HepG2 (cell line): ENCODE measurements at regions not wholly inside any gene's neighbourhood (a gene's known extent, or its start where the extent isn't known, plus 50 kb on each side); places are given as distances from the start of the nearest gene placed in this dataset.
"Not testable (repeated sequence)": the region's sequence is repeated elsewhere in the genome, so short reads cannot be mapped to it uniquely, and the experiment has no call there.

Source experiments
- ATAC-seq: fragments of 200-7000 bp; cut with Tn5 transposase; 3 replicates; pipeline ENCODE4 v1.9.1; 2020; ENCODE audit warnings: mild to moderate bottlenecking, moderate library complexity
- BruUV-seq: library from RNA; stranded (reverse); fragments of 400-500 nt; replicated peaks from 2 replicates; lab custom pipeline; 2021; lab: Mats Ljungman, UMichigan
- CTCF ChIA-PET: fragments of 300-600 bp; formaldehyde crosslinking; extraction: SDS; loops from one replicate; lab custom pipeline; 2021; ENCODE audit warnings: low total read pairs, inconsistent platforms, low intra/inter-chr PET ratio; lab: Yijun Ruan, JAX
- POLR2A ChIA-PET: fragments of 350-600 bp; sonication (Branson Sonifier 250); formaldehyde crosslinking; loops from one replicate; lab custom pipeline; 2020; ENCODE audit warnings: antibody characterized with exemption, inconsistent platforms; lab: Yijun Ruan, JAX
- DNase-seq: peaks from one replicate; pipeline ENCODE4 v3.0.0-alpha.2; 2015; ENCODE audit warnings: low spot score
- FAIRE-seq: peaks from 3 replicates; lab custom pipeline; 2011; peaks lifted over from hg19 to GRCh38; lab: Jason Lieb, UNC
- H2AFZ ChIP-seq: one replicate; pipeline ENCODE4 v1.6.1; 2011; ENCODE audit warnings: low read length, inconsistent platforms
- H3K27ac ChIP-seq: fragments of 300-600 bp; 3 replicates; pipeline ENCODE4 v1.8.0; 2011; ENCODE audit warnings: mixed run types, mild to moderate bottlenecking, mixed read lengths, low read length, inconsistent platforms; ENCODE audit not compliant: insufficient read depth; ENCODE audit errors: extremely low read length
- H3K27me3 ChIP-seq, 2 experiments: fragments of 200-600 bp in 1 of 2; 2 replicates in 1 of 2; 3 replicates in 1 of 2; pipeline versions ENCODE4 v1.6.0 to v1.8.0; 2011; ENCODE audit warnings: low read length in 2 of 2, mild to moderate bottlenecking in 2 of 2, moderate library complexity in 2 of 2, inconsistent platforms in 1 of 2; ENCODE audit not compliant: insufficient read depth in 2 of 2, control insufficient read depth in 1 of 2
- H3K36me3 ChIP-seq, 2 experiments: fragments of 200-600 bp in 1 of 2; replicated peaks in 1 of 2; 2 replicates in 1 of 2; 3 replicates in 1 of 2; pipeline versions ENCODE4 v1.5.1 to v1.8.0; 2011; ENCODE audit warnings: low read length in 2 of 2, inconsistent platforms in 1 of 2; ENCODE audit not compliant: insufficient read depth in 2 of 2, control insufficient read depth in 1 of 2
- H3K4me1 ChIP-seq: 2 replicates; pipeline ENCODE4 v1.5.1; 2012; ENCODE audit warnings: low read length, inconsistent platforms; ENCODE audit not compliant: insufficient read depth
- H3K4me2 ChIP-seq: 2 replicates; pipeline ENCODE4 v1.6.0; 2011; ENCODE audit warnings: low read depth, low read length, inconsistent platforms
- H3K4me3 ChIP-seq, 3 experiments: fragments of 200-600 bp in 1 of 3; sonication (generic), shearing (Covaris generic) in 1 of 3; replicated peaks in 1 of 3; 2 replicates each; pipeline ENCODE4 v1.5.1; 2011 to 2016; ENCODE audit warnings: low read length in 3 of 3, inconsistent platforms in 2 of 3, low read depth in 2 of 3, mild to moderate bottlenecking in 2 of 3, control low read depth in 1 of 3, mixed read lengths in 1 of 3; ENCODE audit not compliant: insufficient read depth in 1 of 3
- H3K79me2 ChIP-seq: one replicate; pipeline ENCODE4 v1.6.1; 2011; ENCODE audit warnings: low read length, inconsistent platforms; ENCODE audit not compliant: insufficient read depth
- H3K9ac ChIP-seq: 2 replicates; pipeline ENCODE4 v1.6.0; 2011; ENCODE audit warnings: mild to moderate bottlenecking, low read depth, low read length, inconsistent platforms; ENCODE audit not compliant: insufficient read depth
- H3K9me3 ChIP-seq: 2 replicates; pipeline ENCODE4 v1.5.1; 2012; ENCODE audit warnings: mild to moderate bottlenecking, low read length
- H4K20me1 ChIP-seq: 2 replicates; pipeline ENCODE4 v1.6.0; 2011; ENCODE audit warnings: inconsistent platforms, mild to moderate bottlenecking, low read length, moderate library complexity; ENCODE audit not compliant: insufficient read depth
- ATAD3A ChIP-seq: sonication (generic); formaldehyde crosslinking; IDR thresholded peaks from 2 replicates; pipeline ENCODE4 v1.4.0; 2020; ENCODE audit warnings: missing genetic modification reagents
- GPBP1L1 ChIP-seq: sonication (generic); formaldehyde crosslinking; IDR thresholded peaks from 2 replicates; pipeline ENCODE4 v1.5.0; 2020; ENCODE audit warnings: mild to moderate bottlenecking, missing genetic modification reagents
- NKX3-1 ChIP-seq: sonication (generic); formaldehyde crosslinking; IDR thresholded peaks from 2 replicates; pipeline ENCODE4 v1.5.0; 2020; ENCODE audit warnings: missing genetic modification reagents
- PAX8 ChIP-seq: sonication (generic); formaldehyde crosslinking; IDR thresholded peaks from 2 replicates; pipeline ENCODE4 v1.8.0; 2022; ENCODE audit warnings: mild to moderate bottlenecking, missing genetic modification reagents, borderline replicate concordance
- PHF8 ChIP-seq: sonication (generic); formaldehyde crosslinking; IDR thresholded peaks from 2 replicates; pipeline ENCODE4 v1.5.0; 2020; ENCODE audit warnings: missing genetic modification reagents
- REL ChIP-seq: sonication (generic); formaldehyde crosslinking; conservative IDR thresholded peaks from 2 replicates; pipeline ENCODE4 v1.8.0; 2022; ENCODE audit warnings: mild to moderate bottlenecking, missing genetic modification reagents, moderate library complexity
- ZC3H13 ChIP-seq: sonication (generic); formaldehyde crosslinking; IDR thresholded peaks from 2 replicates; pipeline ENCODE4 v1.8.1; 2023; ENCODE audit warnings: mild to moderate bottlenecking, missing genetic modification reagents, moderate library complexity
- ZNF256 ChIP-seq: sonication (generic); formaldehyde crosslinking; conservative IDR thresholded peaks from 2 replicates; pipeline ENCODE4 v1.4.0; 2020; ENCODE audit warnings: missing genetic modification reagents
- ZNF331 ChIP-seq: sonication (generic); formaldehyde crosslinking; IDR thresholded peaks from 2 replicates; pipeline ENCODE4 v1.4.0; 2020; ENCODE audit warnings: missing genetic modification reagents
- ZNF34 ChIP-seq: sonication (generic); formaldehyde crosslinking; IDR thresholded peaks from 2 replicates; pipeline ENCODE4 v1.4.0; 2020; ENCODE audit warnings: mild to moderate bottlenecking, missing genetic modification reagents, borderline replicate concordance
- ZNF558 ChIP-seq: sonication (generic); formaldehyde crosslinking; IDR thresholded peaks from 2 replicates; pipeline ENCODE4 v1.9.0; 2022; ENCODE audit warnings: mild to moderate bottlenecking, missing genetic modification reagents, borderline replicate concordance
- ZNF746 ChIP-seq: sonication (generic); formaldehyde crosslinking; IDR thresholded peaks from 2 replicates; pipeline ENCODE4 v1.8.0; 2022; ENCODE audit warnings: mild to moderate bottlenecking, missing genetic modification reagents
- ZNF747 ChIP-seq: sonication (generic); formaldehyde crosslinking; IDR thresholded peaks from 2 replicates; pipeline ENCODE4 v1.8.1; 2023; ENCODE audit warnings: missing genetic modification reagents, mild to moderate bottlenecking, borderline replicate concordance
- ZNF800 ChIP-seq: sonication (generic); formaldehyde crosslinking; IDR thresholded peaks from 2 replicates; pipeline ENCODE4 v1.4.0; 2020; ENCODE audit warnings: missing genetic modification reagents
- ZSCAN29 ChIP-seq: sonication (generic); formaldehyde crosslinking; conservative IDR thresholded peaks from 2 replicates; pipeline ENCODE4 v1.4.0; 2020; ENCODE audit warnings: mild to moderate bottlenecking, missing genetic modification reagents
- WGBS: methylation state at CpG from one replicate; pipeline ENCODE4 v1.1.6; 2017; ENCODE audit warnings: low lambda C conversion rate; 5-methylcytosine and 5-hydroxymethylcytosine counted together
- in situ Hi-C: cut with HindIII; loops from 2 replicates; pipeline ENCODE4 v1.10.0; 2017; ENCODE audit warnings: low pct_unique_long_range_greater_than_20kb; ENCODE audit not compliant: extremely low pct_ligation_motif_present
- intact Hi-C: fragments of 100-400 bp; cut with micrococcal nuclease; formaldehyde crosslinking; loops from one replicate; pipeline ENCODE4 v1.10.0; 2022; ENCODE audit not compliant: unreplicated experiment

- FAIRE-seq, intact Hi-C loops: not testable (repeated sequence)
Observed at GRCh38 chr3:187817766-187818165, 72.5 kb upstream of the BCL6 start.

GRCh38 chr3:187821616-187822317 lies 76.5 kb upstream of the BCL6 start:
- 61% methylated on average over 2 of the region's 2 CpGs for WGBS
- in situ Hi-C loops: no loop called here
- no peak for FAIRE-seq
- TF ChIP-seq ZSCAN29 (CRISPR knock-in tag) (no peak), GPBP1L1 (CRISPR knock-in tag) (no peak), ZNF256 (CRISPR knock-in tag) (no peak), PAX8 (CRISPR knock-in tag) (no peak), ZC3H13 (CRISPR knock-in tag) (no peak), ZNF558 (CRISPR knock-in tag) (no peak), ZNF331 (CRISPR knock-in tag) (no peak), ZNF747 (CRISPR knock-in tag) (no peak), ZNF34 (CRISPR knock-in tag) (no peak), ZNF800 (no peak), PHF8 (no peak), NKX3-1 (CRISPR knock-in tag) (no peak), ZNF746 (CRISPR knock-in tag) (no peak), ATAD3A (CRISPR knock-in tag) (no peak), REL (CRISPR knock-in tag) (no peak)

More at GRCh38 chr3:187817766-187818165, 72.5 kb upstream of the BCL6 start:
- H3K27me3 ChIP-seq, DNase-seq, H3K4me3 ChIP-seq, BruUV-seq, H3K79me2 ChIP-seq, H2AFZ ChIP-seq, in situ Hi-C loops, ATAC-seq, H3K9me3 ChIP-seq, H3K4me2 ChIP-seq, POLR2A ChIA-PET, H3K36me3 ChIP-seq, CTCF ChIA-PET, H3K4me1 ChIP-seq, H3K9ac ChIP-seq, H4K20me1 ChIP-seq, H3K27ac ChIP-seq: not testable (repeated sequence)
- WGBS: 49% methylated on average over 3 of the region's 3 CpGs

More at GRCh38 chr3:187821616-187822317, 76.5 kb upstream of the BCL6 start:
- Histone ChIP-seq H3K79me2 (no peaks in the 10 kb centered on the region), H3K27ac (no peak overlapping the region), H3K4me2 (no peak overlapping the region), H3K9me3 (no peaks in the 10 kb centered on the region), H3K9ac (no peak overlapping the region), H2AFZ (no peak overlapping the region), H3K4me3 (no peak overlapping the region), H3K4me1 (no peaks in the 10 kb centered on the region), H3K36me3 (no peaks in the 10 kb centered on the region), H3K27me3 (no peaks in the 10 kb centered on the region; a peak in 1 of 5 replicates), H4K20me1 (no peaks in the 10 kb centered on the region)
- POLR2A ChIA-PET: no interaction called here
- DNase-seq (no peak), ATAC-seq (no peak)
- CTCF ChIA-PET: no interaction called here
- intact Hi-C loops: no loop called here
- no TSS peak for BruUV-seq
